ENCODE measurements at regions not wholly inside any gene's neighbourhood (a gene's known extent, or its start where the extent isn't known, plus 50 kb on each side); places are given as distances from the start of the nearest gene placed in this dataset.

DNA sequence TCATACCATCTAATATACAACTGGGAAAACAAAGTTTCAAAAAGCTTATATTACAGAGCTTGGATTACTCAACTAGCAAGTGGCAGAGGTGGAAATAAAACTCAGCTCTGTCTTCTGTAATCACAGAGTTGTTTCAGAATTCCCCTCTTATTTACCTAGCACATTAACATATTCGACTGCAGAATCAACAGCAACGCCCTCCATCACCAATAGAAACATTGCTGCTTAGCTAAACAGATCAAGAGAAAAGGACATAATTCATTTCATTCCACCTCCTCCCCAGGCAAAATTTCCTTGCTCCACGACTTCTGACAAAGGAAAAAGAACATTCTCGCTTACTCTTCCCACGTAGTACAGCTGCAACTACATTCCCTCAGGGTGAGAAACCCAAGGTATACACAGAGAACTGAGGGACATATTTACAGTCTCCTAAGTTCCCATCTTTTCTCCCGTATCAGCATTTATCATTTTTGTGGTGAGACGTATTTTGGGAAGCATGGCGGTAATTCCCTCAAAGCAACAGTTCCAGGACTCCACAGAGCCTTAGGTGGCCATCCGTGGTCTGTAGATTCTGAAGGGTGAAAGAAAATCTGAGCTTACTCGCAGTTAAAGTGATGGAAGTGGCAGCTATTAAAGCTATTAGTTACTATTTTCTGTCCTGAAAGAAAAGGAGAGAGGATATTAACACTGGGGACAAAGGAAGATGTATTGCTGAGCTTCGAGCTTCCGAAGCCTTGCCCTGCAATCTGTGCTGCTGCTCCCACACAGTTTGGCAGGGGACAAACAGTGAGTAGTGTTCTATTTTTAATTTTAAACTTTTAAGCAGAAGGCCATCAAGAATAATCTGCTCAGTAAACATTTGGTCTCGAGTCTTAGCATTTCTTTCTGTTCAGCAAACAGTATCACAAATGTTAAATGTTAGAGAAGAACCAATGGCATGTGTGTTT is 1296.2 kb downstream of the CDH8 start:
- no peaks in the 10 kb centered on the region for H3K9me3 ChIP-seq
- ATAC-seq = no peak

DNA sequence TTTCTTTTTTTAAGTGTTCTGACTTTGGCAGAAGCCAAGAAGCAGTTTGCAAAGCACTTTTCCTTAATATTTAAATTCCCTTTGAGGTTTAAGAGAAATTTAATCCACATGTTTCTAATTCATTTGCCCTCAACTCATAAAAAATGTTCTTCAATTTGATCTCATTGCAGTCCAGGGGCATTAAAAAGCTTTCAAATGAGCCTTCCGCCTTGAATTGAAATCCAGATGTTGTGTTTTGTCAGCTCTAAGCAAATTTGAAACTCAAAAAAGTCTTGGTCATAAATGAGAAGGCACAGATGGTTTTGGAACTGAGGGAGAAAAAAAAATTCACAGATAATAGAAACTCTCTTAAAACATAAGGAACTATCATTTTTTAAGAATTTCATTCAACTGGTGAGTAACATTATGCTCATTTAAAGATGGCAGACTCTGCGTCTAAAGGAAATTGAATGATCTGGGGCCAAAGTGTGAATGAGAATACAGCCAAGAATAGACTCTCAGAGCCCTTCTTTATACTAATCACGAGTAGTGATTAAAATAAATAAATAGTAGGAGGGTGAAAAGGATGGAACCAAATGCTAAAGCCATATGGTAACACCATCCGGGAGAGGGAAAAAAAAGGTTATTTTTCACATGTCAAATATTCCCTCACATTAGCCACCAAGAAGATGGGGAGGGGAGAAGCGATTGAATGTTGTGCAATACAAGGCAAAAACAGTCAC is 1304.7 kb downstream of the CDH8 start:
- ATAC-seq (no peak), DNase-seq (no peak)
- H3K9me3 ChIP-seq = no peaks in the 10 kb centered on the region
- H3K27me3 ChIP-seq = no peaks in the 10 kb centered on the region
- intact Hi-C loops (cut with DNase I; ENCODE audit: low total_unique reads) (no loop called here), in situ Hi-C loops (cut with MboI; ENCODE audit: low sequenced_read_pairs in 4 of 4) (no loop called here)
- no peak overlapping the region for H3K27ac ChIP-seq
- H3K4me1 ChIP-seq = no peaks in the 10 kb centered on the region
- H3K4me3 ChIP-seq = no peak overlapping the region
- H3K36me3 ChIP-seq = no peaks in the 10 kb centered on the region
- TF ChIP-seq, protein P1, sequence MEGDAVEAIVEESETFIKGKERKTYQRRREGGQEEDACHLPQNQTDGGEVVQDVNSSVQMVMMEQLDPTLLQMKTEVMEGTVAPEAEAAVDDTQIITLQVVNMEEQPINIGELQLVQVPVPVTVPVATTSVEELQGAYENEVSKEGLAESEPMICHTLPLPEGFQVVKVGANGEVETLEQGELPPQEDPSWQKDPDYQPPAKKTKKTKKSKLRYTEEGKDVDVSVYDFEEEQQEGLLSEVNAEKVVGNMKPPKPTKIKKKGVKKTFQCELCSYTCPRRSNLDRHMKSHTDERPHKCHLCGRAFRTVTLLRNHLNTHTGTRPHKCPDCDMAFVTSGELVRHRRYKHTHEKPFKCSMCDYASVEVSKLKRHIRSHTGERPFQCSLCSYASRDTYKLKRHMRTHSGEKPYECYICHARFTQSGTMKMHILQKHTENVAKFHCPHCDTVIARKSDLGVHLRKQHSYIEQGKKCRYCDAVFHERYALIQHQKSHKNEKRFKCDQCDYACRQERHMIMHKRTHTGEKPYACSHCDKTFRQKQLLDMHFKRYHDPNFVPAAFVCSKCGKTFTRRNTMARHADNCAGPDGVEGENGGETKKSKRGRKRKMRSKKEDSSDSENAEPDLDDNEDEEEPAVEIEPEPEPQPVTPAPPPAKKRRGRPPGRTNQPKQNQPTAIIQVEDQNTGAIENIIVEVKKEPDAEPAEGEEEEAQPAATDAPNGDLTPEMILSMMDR (IDR thresholded peaks at IDR 0.05 in 4 of 5, conservative IDR thresholded peaks at IDR 0.05 in 1 of 5) = no peak
- no peak for TF ChIP-seq POLR2A (IDR thresholded peaks at IDR 0.05)

More for the DNA sequence above, 1296.2 kb downstream of the CDH8 start:
- DNase-seq = no peak
- H3K4me1 ChIP-seq = no peaks in the 10 kb centered on the region
- no peak overlapping the region for H3K27ac ChIP-seq
- H3K4me3 ChIP-seq = no peak overlapping the region
- in situ Hi-C loops (cut with MboI; ENCODE audit: low sequenced_read_pairs in 4 of 4) = no loop called here
- intact Hi-C loops (cut with DNase I; ENCODE audit: low total_unique reads) = no loop called here
- H3K36me3 ChIP-seq = no peaks in the 10 kb centered on the region
- H3K27me3 ChIP-seq = no peaks in the 10 kb centered on the region
- TF ChIP-seq, protein P1 (IDR thresholded peaks at IDR 0.05 in 4 of 5, conservative IDR thresholded peaks at IDR 0.05 in 1 of 5) = no peak
- TF ChIP-seq POLR2A (IDR thresholded peaks at IDR 0.05) = no peak

DNA sequence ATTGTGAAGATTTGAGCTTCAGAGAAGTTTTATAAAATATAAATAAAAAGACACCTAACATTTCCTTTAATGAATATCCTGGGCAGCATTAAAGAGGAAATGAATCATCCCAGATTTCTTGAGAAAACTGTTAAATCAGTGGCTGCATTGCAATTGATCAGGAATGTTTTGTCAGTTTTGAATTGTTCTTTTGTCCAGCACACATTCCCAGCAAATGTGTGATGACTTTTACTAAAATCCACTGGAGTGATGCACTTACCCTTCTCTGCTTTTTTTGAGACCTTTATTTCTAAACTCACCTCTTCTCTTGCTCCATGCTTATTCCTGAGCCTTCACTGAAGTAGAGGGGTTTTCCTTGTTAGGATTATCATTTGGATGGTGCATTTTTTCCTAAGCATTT is 1307.2 kb downstream of the CDH8 start:
- no peaks in the 10 kb centered on the region for H3K36me3 ChIP-seq
- intact Hi-C loops (cut with DNase I; ENCODE audit: low total_unique reads) = no loop called here
- ATAC-seq = no peak

DNA sequence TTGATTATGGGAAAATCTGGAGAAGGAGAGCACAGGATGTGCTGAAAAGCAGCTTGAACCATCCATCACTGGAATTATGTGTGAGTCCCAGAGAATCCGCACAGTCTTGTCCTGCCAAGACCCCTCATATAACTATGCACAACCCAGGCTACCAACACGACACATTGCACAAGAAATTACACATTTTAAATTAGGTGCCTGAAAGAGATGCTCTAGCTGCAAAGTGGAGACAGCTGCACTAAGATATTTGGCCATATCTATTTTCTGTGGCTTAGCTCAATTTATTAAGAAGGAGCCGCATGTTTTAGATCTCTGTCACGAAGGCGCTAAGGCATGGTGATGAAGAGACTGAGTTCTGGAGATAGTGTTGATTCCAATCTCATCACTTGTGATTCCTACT is 1308.4 kb downstream of the CDH8 start:
- intact Hi-C loops (cut with DNase I; ENCODE audit: low total_unique reads) = no loop called here
- no peaks in the 10 kb centered on the region for H3K36me3 ChIP-seq
- no peak overlapping the region for H3K4me3 ChIP-seq
- H3K27me3 ChIP-seq = no peaks in the 10 kb centered on the region
- no peak for ATAC-seq
- no peak overlapping the region for H3K27ac ChIP-seq
- DNase-seq = no peak
- H3K9me3 ChIP-seq = no peaks in the 10 kb centered on the region
- in situ Hi-C loops (cut with MboI; ENCODE audit: low sequenced_read_pairs in 4 of 4) = no loop called here
- H3K4me1 ChIP-seq = no peaks in the 10 kb centered on the region
- TF ChIP-seq, protein P1 (IDR thresholded peaks at IDR 0.05 in 4 of 5, conservative IDR thresholded peaks at IDR 0.05 in 1 of 5) = no peak
- TF ChIP-seq POLR2A (IDR thresholded peaks at IDR 0.05) = no peak

More for the DNA sequence above, 1307.2 kb downstream of the CDH8 start:
- Histone ChIP-seq H3K4me1 (no peaks in the 10 kb centered on the region), H3K9me3 (no peaks in the 10 kb centered on the region), H3K27ac (no peak overlapping the region), H3K27me3 (no peaks in the 10 kb centered on the region), H3K4me3 (no peak overlapping the region)
- in situ Hi-C loops (cut with MboI; ENCODE audit: low sequenced_read_pairs in 4 of 4) = no loop called here
- DNase-seq = no peak
- TF ChIP-seq, protein P1 (IDR thresholded peaks at IDR 0.05 in 4 of 5, conservative IDR thresholded peaks at IDR 0.05 in 1 of 5) = no peak
- TF ChIP-seq POLR2A (IDR thresholded peaks at IDR 0.05) = no peak
